ENCODE measurements at regions not wholly inside any gene's neighbourhood (a gene's known extent, or its start where the extent isn't known, plus 50 kb on each side); places are given as distances from the start of the nearest gene placed in this dataset.

- DNase-seq (no peak), ATAC-seq (no peak)
- Histone ChIP-seq H3K27ac (ENCODE audit: low read length) (no peak overlapping the region), H3K9me3 (ENCODE audit: control insufficient read depth, insufficient read depth, low read length) (no peaks in the 10 kb centered on the region), H3K4me1 (ENCODE audit: control insufficient read depth, insufficient read depth, low read length) (peaks cover 9% of the 10 kb centered on the region), H3K36me3 (ENCODE audit: control insufficient read depth, insufficient read depth, low read length) (no peaks in the 10 kb centered on the region), H3K4me3 (ENCODE audit: low read length) (no peak overlapping the region), H3K27me3 (ENCODE audit: control insufficient read depth, insufficient read depth, low read length) (peaks cover 3% of the 10 kb centered on the region)
- peaks cover 26 to 32% of the 10 kb centered on the region in 2 donors for H3K27me3 Mint-ChIP-seq (ENCODE audit: low read depth in 2 of 2)
- 92% methylated on average over 2 of the region's 4 CpGs for WGBS (ENCODE audit: insufficient coverage)
- H3K4me3 Mint-ChIP-seq = no peak overlapping the region
- no peak for TF ChIP-seq CTCF (IDR thresholded peaks at IDR 0.05)
- no peaks in the 10 kb centered on the region for H3K36me3 Mint-ChIP-seq
- no peaks in the 10 kb centered on the region for H3K9me3 Mint-ChIP-seq
- H3K4me1 Mint-ChIP-seq = peaks cover 0 to 6% of the 10 kb centered on the region in 2 donors
- no peak overlapping the region for H3K27ac Mint-ChIP-seq
- intact Hi-C loops (cut with micrococcal nuclease) = no loop called here
Observed at GRCh38 chr15:67972377-67972776, 81.7 kb upstream of the PIAS1 start.

GRCh38 chr15:67973846-67974245 is 80.3 kb upstream of the PIAS1 start:
- intact Hi-C loops (cut with micrococcal nuclease) = no loop called here
- no peak overlapping the region for H3K27ac Mint-ChIP-seq

GRCh38 chr15:67976506-67977073 is 77.5 kb upstream of the PIAS1 start:
- Mint-ChIP-seq H3K9me3 (no peaks in the 10 kb centered on the region), H3K36me3 (no peaks in the 10 kb centered on the region), H3K27me3 (ENCODE audit: low read depth in 2 of 2) (peaks cover 0 to 2% of the 10 kb centered on the region in 2 donors), H3K27ac (no peak overlapping the region), H3K4me1 (no peaks in the 10 kb centered on the region), H3K4me3 (no peak overlapping the region)
- Histone ChIP-seq H3K4me1 (ENCODE audit: control insufficient read depth, insufficient read depth, low read length) (no peaks in the 10 kb centered on the region), H3K27me3 (ENCODE audit: control insufficient read depth, insufficient read depth, low read length) (no peaks in the 10 kb centered on the region), H3K4me3 (ENCODE audit: low read length) (no peak overlapping the region), H3K27ac (ENCODE audit: low read length) (no peak overlapping the region), H3K9me3 (ENCODE audit: control insufficient read depth, insufficient read depth, low read length) (no peaks in the 10 kb centered on the region), H3K36me3 (ENCODE audit: control insufficient read depth, insufficient read depth, low read length) (no peaks in the 10 kb centered on the region)
- DNase-seq (no peak), ATAC-seq (no peak)
- intact Hi-C loops (cut with micrococcal nuclease) = no loop called here
- no peak for TF ChIP-seq CTCF (IDR thresholded peaks at IDR 0.05)
- 100% methylated on average over 2 of the region's 3 CpGs for WGBS (ENCODE audit: insufficient coverage)

More at GRCh38 chr15:67973846-67974245, 80.3 kb upstream of the PIAS1 start:
- WGBS (ENCODE audit: insufficient coverage) = 94% methylated on average over 4 of the region's 4 CpGs
- no peaks in the 10 kb centered on the region for H3K36me3 ChIP-seq (ENCODE audit: control insufficient read depth, insufficient read depth, low read length)
- ATAC-seq (no peak), DNase-seq (no peak)
- H3K4me3 ChIP-seq (ENCODE audit: low read length) = no peak overlapping the region
- Mint-ChIP-seq H3K27me3 (ENCODE audit: low read depth in 2 of 2) (peaks cover 14 to 20% of the 10 kb centered on the region in 2 donors), H3K4me3 (no peak overlapping the region), H3K36me3 (no peaks in the 10 kb centered on the region), H3K4me1 (no peaks in the 10 kb centered on the region), H3K9me3 (no peaks in the 10 kb centered on the region)
- no peaks in the 10 kb centered on the region for H3K27me3 ChIP-seq (ENCODE audit: control insufficient read depth, insufficient read depth, low read length)
- H3K9me3 ChIP-seq (ENCODE audit: control insufficient read depth, insufficient read depth, low read length) = no peaks in the 10 kb centered on the region
- H3K4me1 ChIP-seq (ENCODE audit: control insufficient read depth, insufficient read depth, low read length) = no peaks in the 10 kb centered on the region
- H3K27ac ChIP-seq (ENCODE audit: low read length) = no peak overlapping the region
- no peak for TF ChIP-seq CTCF (IDR thresholded peaks at IDR 0.05)

GRCh38 chr15:67977414-67978089 is 76.6 kb upstream of the PIAS1 start:
- H3K27ac ChIP-seq (ENCODE audit: low read length) = no peak overlapping the region
- DNase-seq = no peak
- WGBS (ENCODE audit: insufficient coverage) = 89% methylated on average over 3 of the region's 3 CpGs
- no peak overlapping the region for H3K4me3 Mint-ChIP-seq
- no peak for ATAC-seq
- no peaks in the 10 kb centered on the region for H3K36me3 Mint-ChIP-seq
- no peaks in the 10 kb centered on the region for H3K9me3 Mint-ChIP-seq
- no peaks in the 10 kb centered on the region for H3K27me3 ChIP-seq (ENCODE audit: control insufficient read depth, insufficient read depth, low read length)
- H3K27me3 Mint-ChIP-seq (ENCODE audit: low read depth in 2 of 2) = peaks cover 0 to 2% of the 10 kb centered on the region in 2 donors
- no peaks in the 10 kb centered on the region for H3K4me1 Mint-ChIP-seq
- H3K36me3 ChIP-seq (ENCODE audit: control insufficient read depth, insufficient read depth, low read length) = no peaks in the 10 kb centered on the region
- no peak for TF ChIP-seq CTCF (IDR thresholded peaks at IDR 0.05)
- no peaks in the 10 kb centered on the region for H3K9me3 ChIP-seq (ENCODE audit: control insufficient read depth, insufficient read depth, low read length)
- intact Hi-C loops (cut with micrococcal nuclease) = no loop called here
- no peak overlapping the region for H3K4me3 ChIP-seq (ENCODE audit: low read length)
- H3K27ac Mint-ChIP-seq = no peak overlapping the region
- H3K4me1 ChIP-seq (ENCODE audit: control insufficient read depth, insufficient read depth, low read length) = no peaks in the 10 kb centered on the region
